HG03039 (cell line): ENCODE measurements at regions not wholly inside any gene's neighbourhood (a gene's known extent, or its start where the extent isn't known, plus 50 kb on each side); places are given as distances from the start of the nearest gene placed in this dataset.
A peak's percentile ranks its signal among the peaks of the same experiment; 100 is the strongest.

Source experiments
- ATAC-seq: cut with Tn5 transposase; IDR thresholded peaks from one replicate; pipeline ENCODE4 v1.9.1; 2021; ENCODE audit warnings: mild to moderate bottlenecking, moderate library complexity; ENCODE audit not compliant: unreplicated experiment

DNA sequence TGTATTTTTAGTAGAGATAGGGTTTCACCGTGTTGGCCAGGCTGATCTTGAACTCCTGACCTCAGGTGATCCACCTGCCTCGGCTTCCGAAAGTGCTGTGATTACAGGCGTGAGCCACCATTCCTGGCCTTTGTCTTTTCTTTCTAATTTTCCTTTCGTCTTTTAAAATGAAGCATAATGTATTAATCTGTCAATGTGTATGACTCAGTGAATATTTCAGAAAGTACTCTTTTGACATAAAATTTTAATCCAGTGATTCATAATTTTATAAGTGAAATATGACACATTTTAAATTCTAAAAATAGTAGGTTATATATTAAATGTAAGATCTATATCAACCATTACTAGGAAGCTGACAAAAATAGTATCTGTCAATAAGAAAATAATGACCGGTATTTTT, 1059.0 kb upstream of the PRMT6 start:
- ATAC-seq = no peak

DNA sequence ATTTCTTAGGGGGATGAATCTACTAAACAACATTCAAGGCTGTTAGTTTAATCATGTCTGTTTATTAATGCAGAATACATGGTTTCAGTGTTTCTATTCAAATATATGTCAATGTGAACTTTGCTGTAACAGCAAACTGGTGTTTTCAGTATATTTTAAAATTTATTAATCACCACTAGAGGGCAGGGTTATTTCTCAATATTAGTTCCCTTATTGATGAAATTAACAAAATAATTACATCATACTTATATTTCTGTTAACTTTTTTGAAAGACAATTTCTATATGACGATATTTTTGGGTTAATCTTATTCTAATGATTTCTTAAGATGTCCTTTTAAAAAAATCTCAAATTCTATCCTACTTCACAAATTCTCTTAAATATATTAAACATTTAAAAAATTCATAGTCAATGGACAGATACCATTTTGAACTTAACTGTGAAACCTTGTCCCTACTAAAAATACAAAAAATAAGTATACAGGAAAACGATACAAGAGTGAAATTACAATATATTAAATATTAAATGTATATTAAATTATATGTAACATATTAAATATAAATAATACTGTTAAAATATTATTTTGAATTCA, 1034.1 kb upstream of the PRMT6 start:
- ATAC-seq = no peak

DNA sequence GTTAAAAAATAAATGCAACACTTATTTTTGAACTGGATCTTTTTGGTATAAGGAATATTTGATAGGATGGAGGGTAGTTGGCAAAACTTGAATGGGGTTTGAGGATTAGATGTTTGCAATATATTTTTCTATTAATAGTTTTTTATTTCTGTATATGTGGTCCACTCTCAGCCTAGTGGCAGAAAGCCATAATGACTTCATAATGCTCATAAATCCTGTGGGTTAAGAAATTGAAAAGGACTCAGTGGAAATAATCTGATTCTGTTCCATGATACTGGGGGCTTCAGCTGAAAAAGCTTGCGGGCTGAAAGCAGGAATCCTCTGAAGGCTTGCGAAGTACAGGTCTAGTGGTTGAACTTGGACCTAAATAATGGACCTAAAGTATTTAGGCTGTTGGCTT, 1028.6 kb upstream of the PRMT6 start:
- no peak for ATAC-seq

DNA sequence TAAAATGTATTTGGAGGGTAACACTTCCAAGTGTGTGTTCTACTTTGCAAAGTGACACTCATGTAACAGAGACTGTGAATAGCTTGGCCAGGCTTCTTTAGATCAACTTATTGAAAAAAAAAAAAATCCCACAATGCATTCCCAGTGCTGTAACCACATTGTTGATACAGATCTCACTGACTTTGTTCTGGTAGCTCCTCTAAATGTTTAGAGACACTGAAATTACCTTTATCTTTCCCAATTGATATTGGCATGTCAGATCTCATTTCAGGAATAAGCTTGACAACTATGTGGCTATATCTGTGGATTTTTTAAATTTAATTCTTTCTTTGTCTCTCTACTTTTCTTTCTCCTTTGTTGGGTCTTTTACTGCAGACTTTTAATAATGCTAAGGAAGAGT, 1018.9 kb upstream of the PRMT6 start:
- ATAC-seq = no peak

DNA sequence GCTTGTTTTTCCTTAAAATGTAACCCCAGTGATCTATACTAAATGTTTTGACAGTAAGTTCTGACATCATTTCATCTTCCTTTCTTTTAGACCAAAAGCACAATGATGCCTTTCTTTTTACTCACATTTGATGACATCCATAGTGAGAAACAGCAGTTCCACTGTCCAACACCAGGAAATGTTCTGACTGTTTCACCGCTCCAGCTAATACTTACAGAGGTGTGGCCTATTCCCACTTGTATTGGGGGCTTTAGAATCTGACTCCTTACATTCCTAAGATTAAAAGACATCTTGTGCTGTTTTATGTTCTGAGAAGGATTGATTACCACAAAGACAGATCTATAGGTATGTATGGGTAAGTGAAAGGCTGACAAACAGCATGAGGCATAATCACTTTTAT, 1018.2 kb upstream of the PRMT6 start:
- ATAC-seq = no peak

DNA sequence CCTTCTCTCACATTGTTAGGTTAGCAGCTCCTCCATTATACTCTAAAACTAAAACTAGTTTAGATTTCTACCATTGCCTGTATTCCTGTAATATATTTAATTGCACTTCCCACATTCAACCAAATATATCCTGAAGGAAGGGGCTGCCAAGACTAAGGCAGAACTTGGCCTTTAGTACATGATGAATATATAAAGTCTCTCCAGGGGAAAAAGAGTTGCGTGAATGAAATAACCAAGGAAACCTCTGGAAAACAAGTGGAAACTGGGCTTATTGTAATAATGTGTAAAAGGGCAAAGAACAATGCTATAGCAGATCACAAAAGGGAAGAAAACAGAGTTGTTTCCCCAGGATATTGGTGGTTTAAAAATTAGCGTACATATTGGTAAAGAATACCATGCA, 1012.5 kb upstream of the PRMT6 start:
- ATAC-seq = no peak

DNA sequence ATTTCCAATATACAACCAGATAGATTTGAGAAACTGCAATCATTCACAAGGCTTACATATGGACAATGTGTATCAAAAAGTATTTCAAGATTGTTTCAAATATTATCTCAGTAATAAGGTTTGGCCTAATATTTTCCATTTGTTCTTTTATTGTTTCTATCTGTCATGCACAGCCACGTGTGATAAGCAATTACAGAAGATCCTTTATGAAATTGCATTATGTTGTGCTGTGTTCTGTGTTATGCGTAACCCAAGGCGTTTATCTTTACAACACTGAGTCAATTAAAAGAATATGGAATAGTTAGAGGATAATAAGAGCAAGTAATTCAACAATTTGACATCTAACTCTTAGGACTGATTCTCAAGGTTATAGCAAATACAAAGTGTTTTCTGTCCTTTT, 1009.3 kb upstream of the PRMT6 start:
- ATAC-seq = no peak

DNA sequence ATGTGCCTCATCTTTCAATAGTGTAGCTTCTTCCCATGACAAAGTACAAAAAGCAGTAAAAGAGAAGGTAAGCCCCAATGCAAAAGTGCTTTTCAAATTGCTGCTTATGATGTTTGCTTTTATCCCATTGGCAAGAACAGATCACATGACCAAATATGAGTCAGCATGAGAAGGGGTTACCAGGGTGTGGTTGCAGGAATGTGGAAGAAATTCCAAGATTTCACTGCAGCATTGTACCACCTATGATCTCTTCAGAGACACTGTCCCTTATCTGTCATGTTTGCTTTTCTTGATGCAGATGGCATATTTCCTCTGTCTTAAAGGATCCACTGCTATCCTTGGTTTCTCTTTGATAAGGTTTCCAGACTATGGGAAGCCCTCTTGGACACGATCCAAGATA, 1006.9 kb upstream of the PRMT6 start:
- ATAC-seq = no peak

DNA sequence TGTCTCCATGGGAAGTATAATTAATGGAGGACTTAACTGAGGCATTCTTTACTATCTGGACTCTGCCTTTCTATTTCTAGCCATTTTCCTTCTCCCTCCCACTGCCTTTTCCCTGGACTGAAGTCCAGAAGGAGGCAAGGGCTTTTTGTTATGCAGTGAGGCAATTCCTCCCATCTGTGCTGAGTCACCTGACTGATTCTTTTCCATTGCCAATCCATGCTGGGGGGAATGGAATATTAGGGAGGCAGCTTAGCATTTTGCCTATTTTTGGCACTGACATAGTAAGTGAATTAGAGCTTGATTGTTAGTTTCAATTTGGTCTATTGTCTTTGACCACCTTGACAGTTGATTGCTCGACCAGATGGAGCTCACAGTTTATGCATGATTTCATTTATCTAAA, 1000.6 kb upstream of the PRMT6 start:
- ATAC-seq = no peak

DNA sequence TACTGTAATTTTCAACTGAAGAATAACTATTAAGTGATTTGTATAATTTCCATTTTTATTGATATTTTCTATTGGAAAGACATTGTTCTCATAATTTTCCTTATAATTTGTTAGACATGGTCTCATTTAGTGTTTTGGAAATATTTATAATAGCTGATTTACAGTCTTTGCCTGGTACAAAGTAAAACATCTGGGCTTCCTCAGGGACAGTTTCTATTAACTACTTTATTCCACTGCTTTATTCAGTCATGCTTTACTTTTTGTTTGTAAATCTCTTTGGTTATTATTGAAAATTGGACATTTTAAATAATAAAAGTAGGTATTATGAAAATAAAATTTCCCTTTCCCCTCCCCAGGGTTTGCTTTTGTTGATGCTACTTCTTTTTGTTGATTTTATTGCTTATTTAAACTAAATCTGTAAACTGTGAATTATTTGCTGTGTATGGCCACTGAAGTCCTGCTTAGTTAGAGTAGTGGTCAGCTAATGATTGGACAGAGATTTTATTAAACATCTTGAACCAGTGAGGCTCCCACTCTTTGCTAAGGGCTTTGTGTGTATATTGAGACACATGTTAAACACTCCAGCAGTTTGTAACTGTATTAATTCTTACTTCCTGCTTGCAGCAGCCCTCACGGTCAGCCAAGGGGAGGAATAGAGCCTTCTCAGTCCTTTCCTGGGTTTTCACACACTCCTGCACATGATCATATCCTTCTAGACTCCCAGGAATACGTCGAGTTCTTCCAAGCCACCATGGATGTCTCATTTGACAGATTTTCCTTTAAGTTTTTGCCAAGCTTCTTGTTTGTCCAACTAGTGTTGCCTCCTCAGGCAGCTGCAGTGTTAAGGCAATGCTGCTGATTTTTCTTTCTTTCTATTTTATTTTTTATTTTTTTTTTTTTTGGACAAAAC, 994.6 kb upstream of the PRMT6 start:
- ATAC-seq = no peak

DNA sequence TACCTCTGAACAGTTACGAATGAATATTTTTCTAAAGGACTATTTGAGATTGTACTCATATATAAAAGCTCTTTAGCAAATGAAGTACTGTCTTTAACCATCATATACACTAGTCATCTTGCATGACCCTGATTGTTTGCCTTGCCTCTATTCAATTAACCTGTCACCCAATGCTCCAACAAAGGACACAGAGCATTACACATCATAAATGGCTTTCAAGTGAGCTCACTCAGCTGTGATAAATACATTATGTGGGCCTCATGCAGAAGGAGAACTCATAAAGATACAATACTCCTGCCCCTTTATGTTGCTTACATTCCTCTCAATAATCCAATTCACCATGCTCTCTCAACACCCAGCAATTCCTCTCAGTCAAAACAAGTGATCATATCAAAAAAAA, 993.0 kb upstream of the PRMT6 start:
- no peak for ATAC-seq

DNA sequence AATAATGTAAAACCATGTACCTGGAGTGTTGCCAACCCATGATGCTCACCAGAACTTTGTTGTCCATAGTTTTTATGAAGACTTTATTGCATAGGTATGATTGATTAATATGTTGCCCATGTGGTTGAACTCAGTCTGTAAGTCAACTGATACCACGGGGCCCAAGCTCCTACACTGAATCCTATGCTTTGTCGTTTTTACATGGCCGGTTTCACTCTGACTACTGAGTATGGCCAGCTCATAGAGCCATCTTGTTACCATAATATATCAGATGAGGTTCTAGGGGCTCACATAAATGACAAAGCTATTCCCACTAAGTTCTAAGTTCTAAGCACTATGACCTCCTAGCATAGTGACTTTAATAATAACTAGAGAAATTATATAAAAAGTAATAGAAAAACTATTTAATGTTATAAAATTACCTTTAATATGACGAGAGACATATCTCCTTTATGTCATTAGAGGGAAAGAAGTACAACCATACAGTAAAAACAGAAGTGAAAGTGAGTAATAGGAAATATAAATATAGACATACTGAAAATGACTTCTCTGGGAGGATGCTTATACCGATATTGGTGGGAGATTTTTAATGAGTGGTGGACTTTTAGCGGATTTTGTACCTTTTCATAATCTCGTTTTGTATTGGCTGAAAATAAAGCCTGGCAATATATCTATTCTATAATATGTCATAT, 983.4 kb upstream of the PRMT6 start:
- ATAC-seq = peak; percentile 77

DNA sequence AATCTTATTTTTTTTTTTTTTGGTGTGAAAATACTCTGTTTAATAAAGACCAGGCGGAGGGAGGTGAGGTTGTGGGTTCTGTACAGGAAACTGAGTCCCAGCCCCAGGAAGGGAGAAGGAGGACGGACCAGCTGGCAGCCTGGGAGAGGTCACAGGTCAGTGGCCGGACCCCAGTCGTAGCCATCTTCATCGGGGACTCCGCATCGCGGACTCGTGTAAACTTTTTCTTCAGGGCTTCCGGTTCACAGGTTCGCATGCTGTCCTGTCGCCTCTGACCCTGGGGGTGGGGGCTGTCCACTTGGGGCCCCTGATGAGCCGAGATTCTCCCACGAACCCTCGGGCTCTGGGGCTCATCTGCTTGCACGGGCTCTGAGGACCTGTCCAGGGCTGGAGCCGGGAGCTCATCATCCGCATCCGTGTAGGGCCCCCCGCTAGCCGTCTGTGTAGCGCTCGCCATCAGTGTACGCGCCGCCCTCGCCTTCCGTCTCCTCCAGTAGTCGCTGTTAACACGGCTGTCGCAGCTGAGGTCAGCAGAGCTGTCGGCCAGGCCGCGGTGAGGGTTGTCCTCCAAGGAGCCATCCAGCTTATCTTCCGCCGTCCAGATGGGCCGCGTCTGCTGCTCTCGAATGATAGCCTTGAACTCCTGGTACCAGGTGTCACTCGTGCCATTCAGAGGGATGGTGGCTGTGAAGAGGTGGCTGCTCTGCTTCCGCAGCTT, 975.7 kb upstream of the PRMT6 start:
- ATAC-seq = no peak

DNA sequence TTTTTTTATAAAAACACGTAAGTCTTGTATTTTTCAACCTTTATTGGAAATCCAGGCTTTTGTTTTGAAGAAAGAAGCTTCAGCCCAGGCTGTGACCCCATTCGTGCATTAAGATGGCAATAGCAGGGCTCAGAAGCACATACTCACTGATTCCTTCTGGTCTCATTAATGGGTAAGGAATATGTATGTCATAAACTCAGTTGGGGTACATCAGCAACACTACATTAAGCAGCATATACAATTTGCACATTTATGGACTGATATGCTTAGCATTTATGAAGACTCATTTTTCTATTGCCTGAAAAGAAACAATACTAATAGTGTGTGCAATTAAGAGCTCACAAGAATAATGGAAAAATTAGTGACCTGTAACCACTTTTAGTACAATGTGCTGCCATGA, 945.4 kb upstream of the PRMT6 start:
- ATAC-seq = no peak

DNA sequence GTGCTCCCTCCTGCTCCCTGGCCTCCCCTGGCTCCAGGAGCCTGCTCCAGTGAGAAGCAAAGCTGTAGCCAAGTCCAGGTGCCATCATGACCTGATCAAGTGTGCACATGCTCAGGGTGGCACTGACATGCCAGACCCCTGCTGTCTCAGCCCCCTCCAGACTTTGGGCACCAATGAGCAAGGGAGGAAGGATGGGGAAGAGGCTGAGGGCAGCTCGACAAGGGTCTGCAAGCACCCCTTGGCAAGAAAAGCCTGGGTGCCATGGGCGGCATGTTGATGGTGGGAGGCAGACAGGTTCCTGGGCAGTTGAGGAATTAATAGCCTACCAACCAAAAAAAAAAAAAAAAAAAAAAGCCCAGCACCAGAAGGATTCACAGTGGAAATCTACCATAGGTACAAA, 942.6 kb upstream of the PRMT6 start:
- ATAC-seq = no peak

DNA sequence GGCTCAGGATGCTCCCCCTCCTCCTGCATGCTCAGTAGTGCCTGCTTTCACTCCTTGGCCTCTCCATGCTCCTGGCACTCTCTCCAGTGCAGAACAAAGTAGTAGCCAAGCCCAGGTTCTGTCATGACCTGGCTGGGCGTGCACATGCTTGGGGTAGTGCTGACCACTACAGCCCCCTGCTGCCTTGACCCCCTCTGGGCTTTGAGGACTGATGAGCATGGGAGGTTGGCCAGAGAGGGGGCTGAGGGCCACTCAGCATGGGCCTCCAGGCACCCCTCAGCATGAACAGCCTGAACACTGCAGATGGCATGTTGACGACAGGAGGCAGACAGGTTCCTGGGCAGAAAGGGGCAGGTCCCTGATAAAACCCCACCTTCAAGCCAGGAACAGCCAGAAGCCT, 935.7 kb upstream of the PRMT6 start:
- no peak for ATAC-seq

DNA sequence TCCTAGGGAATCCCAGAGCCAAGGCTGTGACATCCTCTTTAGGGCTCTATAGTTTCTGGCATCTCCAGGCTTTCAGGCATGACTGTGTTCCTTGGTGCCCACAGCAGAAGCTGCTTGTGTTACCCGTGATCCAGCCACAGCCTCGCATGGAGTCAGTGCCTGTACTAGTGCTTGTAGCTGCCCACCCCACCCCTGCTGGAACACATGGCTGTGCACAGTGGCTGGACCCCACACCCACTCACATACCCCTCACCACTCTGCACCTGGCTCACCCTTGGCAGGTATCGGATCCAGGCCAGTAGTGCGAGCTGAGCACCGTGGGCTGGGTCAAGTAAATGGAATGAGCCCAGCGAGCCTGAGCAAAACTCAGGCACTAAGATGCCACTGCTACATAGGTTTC, 934.7 kb upstream of the PRMT6 start:
- ATAC-seq = no peak

DNA sequence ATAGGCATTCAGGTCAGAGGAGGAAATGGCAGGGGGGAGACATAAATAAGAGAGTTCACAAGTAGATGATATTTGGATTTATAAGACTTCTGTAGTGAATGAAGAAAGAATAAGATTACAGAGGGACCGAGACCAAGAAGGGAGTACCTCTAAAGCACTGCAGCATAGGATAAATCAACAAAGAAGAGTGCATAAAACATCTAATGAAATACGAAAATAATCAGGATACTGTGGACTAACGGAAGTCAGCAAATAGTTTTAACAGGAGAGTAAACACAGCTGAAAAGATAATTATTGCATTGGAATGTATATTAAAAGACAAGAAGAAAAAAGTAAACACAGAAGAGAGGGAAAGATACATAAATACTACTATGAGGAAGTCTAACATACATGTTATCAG, 921.9 kb upstream of the PRMT6 start:
- no peak for ATAC-seq

DNA sequence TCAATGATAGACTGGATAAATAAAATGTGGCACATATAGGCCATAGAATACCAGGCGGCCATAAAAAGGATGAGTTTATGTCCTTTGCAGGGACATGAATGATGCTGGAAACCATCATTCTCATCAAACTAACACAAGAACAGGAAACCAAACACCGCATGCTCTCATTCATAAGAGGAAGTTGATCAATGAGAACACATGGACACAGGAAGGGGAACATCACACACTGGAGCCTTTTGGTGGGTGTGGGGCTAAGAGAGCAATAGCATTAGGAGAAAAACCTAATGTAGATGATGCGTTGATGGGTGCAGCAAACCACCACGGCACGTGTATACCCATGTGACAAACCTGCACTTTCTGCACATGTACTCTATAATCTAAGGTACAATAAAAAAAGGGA, 883.4 kb upstream of the PRMT6 start:
- no peak for ATAC-seq

DNA sequence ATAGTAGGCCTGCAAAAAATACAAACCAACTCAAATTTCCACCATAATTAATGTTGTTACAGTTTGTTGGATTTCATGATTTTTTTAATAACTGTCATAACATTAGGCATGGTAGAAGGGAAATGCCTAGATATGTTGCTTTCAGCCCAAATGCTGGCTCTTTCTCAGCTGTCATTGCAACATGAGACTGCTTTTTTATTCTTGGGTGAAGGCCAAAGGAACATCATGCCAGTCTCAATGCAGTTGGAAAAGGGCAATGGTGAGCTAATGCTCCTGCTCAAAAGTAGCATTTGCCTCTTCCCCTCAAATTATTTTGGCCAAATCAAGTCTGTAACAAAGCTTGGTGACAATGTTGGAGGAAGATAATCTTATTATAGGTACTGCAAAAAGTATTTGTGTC, 877.7 kb upstream of the PRMT6 start:
- no peak for ATAC-seq

DNA sequence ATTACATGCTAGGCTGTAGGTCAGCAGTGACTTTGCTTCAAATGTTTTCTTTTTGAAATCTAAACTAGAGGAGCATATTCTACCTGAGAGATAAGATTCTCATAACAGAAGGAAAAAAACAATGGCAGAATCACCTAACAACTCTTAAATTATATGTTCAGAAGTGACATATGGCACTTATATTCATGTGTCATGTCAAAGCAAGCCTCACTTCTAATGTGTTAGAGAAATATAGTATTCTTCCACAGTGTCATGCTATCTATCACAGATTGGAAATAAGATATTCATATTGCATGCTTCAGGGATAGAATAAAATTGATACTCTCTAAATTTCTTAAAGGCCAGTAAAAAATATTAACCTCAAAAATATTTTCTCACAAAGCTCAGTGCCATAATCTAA, 874.6 kb upstream of the PRMT6 start:
- no peak for ATAC-seq

DNA sequence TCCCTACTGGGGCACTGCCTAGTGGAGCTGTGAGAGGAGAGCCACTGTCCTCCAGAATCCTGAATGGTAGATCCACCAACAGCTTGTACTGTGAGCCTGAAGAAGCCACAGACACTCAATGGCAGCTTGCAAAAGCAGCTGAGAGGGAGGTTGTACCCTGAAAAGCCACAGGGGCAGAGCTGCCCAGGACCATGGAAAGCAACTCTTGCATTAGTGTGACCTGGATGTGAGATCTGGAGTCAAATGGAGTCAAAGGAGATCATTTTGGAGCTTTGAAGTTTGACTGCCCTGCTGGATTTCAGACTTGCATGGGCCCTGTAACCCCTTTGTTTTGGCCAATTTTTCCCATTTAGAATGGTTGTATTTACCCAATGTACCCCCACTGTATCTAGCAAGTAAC, 871.4 kb upstream of the PRMT6 start:
- ATAC-seq = no peak
